GM12873 (cell line): ENCODE measurements at regions not wholly inside any gene's neighbourhood (a gene's known extent, or its start where the extent isn't known, plus 50 kb on each side); places are given as distances from the start of the nearest gene placed in this dataset.

Source experiments
- TF ChIP-seq, protein P1 (sequence below): IDR thresholded peaks from 2 replicates; pipeline ENCODE4 v1.5.1; 2012; ENCODE audit warnings: low read depth, mild to moderate bottlenecking, moderate library complexity, low read length, control low read depth; ENCODE audit not compliant: insufficient read depth; ENCODE audit errors: missing control alignments

DNA sequence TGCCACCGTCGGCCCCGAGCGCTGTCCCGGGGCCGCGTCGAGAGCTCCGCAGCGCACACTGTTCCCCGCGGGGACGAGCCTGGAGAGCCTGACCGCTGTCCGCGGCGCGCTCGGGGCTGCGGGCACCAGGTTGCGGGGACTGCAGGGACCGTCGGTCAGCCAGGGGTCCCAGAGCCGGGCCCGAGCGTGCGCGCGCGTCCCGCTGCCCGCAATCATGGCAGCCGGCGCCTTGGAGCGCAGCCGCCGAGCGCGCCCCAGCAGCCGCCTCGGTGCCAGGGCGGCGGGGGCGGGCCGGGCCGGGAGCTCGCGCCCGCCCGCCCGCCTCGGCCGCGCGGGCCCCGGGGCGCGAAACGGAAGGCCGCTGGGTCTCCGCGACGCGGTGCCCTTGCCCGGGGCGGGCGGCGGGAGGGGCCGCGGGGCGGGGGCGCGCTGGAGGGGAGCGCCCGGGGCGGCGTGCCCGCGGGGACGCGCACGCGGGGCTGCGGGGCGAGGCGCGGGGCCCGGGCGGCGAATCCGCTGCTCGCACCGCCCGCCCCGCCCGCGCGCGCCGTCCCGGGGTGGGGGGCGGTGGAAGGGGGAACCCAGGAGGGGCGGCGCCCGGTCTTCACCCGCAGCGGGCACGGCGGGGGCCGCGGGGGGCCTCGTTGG lies 79.4 kb upstream of the PPARA start:
- TF ChIP-seq, protein P1, sequence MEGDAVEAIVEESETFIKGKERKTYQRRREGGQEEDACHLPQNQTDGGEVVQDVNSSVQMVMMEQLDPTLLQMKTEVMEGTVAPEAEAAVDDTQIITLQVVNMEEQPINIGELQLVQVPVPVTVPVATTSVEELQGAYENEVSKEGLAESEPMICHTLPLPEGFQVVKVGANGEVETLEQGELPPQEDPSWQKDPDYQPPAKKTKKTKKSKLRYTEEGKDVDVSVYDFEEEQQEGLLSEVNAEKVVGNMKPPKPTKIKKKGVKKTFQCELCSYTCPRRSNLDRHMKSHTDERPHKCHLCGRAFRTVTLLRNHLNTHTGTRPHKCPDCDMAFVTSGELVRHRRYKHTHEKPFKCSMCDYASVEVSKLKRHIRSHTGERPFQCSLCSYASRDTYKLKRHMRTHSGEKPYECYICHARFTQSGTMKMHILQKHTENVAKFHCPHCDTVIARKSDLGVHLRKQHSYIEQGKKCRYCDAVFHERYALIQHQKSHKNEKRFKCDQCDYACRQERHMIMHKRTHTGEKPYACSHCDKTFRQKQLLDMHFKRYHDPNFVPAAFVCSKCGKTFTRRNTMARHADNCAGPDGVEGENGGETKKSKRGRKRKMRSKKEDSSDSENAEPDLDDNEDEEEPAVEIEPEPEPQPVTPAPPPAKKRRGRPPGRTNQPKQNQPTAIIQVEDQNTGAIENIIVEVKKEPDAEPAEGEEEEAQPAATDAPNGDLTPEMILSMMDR = no peak

GRCh38 chr22:46071451-46072109 lies 78.7 kb upstream of the PPARA start:
- TF ChIP-seq, protein P1 = no peak

GRCh38 chr22:46072110-46072881 lies 78.0 kb upstream of the PPARA start:
- TF ChIP-seq, protein P1 = no peak

- TF ChIP-seq, protein P1 = no peak
Observed at GRCh38 chr22:46072981-46073682, 77.2 kb upstream of the PPARA start.

DNA sequence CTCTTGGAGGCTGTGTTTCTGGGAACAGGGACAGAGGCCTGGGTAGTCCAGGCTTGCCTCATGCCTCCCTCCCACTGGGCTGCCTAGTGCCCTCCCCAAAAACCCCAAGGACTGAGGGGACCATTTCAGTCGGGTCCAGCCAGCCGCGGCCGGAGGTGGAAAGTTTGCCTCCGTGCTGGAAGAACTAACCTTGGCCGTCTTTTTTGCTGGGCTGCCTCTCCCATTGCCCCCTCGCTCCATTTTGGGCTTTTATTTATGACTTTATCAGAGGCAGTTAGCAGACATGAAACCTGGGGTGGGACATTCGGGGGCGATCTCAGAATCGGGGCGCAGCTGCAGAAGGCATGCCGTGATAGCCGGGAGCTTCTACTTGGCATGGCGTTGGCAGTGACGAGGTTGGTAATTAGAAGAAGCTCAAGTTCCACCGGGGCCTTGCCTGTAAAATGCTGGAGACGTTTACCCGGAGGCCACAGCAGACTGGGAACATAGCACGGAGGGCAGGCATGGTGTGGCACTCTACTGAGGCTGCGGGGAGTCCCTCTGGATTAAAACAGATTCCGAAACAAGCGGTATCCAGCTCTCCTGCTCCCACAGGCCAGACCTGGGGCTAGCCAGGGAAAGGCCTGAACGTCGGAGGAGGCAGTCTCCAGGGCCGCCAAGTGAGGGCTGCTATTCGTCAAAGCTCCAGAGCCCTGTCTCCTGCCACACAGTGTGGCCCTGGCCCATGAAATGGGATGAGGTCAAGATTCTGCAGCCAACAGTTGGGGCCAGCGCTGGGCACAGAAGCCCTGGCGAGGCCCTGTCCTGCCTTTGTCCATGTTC lies 76.4 kb upstream of the PPARA start:
- TF ChIP-seq, protein P1 = no peak

GRCh38 chr22:46074771-46075551 lies 75.4 kb upstream of the PPARA start:
- TF ChIP-seq, protein P1 = no peak
